HepG2 (cell line): ENCODE measurements at regions not wholly inside any gene's neighbourhood (a gene's known extent, or its start where the extent isn't known, plus 50 kb on each side); places are given as distances from the start of the nearest gene placed in this dataset.
"Not testable (repeated sequence)": the region's sequence is repeated elsewhere in the genome, so short reads cannot be mapped to it uniquely, and the experiment has no call there.

ENCODE experiments used
- ATAC-seq: fragments of 200-7000 bp; cut with Tn5 transposase; 3 replicates; pipeline ENCODE4 v1.9.1; 2020; ENCODE audit warnings: mild to moderate bottlenecking, moderate library complexity
- BruUV-seq: library from RNA; stranded (reverse); fragments of 400-500 nt; replicated peaks from 2 replicates; lab custom pipeline; 2021; lab: Mats Ljungman, UMichigan
- CTCF ChIA-PET: fragments of 300-600 bp; formaldehyde crosslinking; extraction: SDS; loops from one replicate; lab custom pipeline; 2021; ENCODE audit warnings: low total read pairs, inconsistent platforms, low intra/inter-chr PET ratio; lab: Yijun Ruan, JAX
- POLR2A ChIA-PET: fragments of 350-600 bp; sonication (Branson Sonifier 250); formaldehyde crosslinking; loops from one replicate; lab custom pipeline; 2020; ENCODE audit warnings: antibody characterized with exemption, inconsistent platforms; lab: Yijun Ruan, JAX
- DNase-seq: peaks from one replicate; pipeline ENCODE4 v3.0.0-alpha.2; 2015; ENCODE audit warnings: low spot score
- FAIRE-seq: peaks from 3 replicates; lab custom pipeline; 2011; peaks lifted over from hg19 to GRCh38; lab: Jason Lieb, UNC
- H2AFZ ChIP-seq: one replicate; pipeline ENCODE4 v1.6.1; 2011; ENCODE audit warnings: low read length, inconsistent platforms
- H3K27ac ChIP-seq: fragments of 300-600 bp; 3 replicates; pipeline ENCODE4 v1.8.0; 2011; ENCODE audit warnings: mixed run types, mild to moderate bottlenecking, mixed read lengths, low read length, inconsistent platforms; ENCODE audit not compliant: insufficient read depth; ENCODE audit errors: extremely low read length
- H3K27me3 ChIP-seq, 2 experiments: fragments of 200-600 bp in 1 of 2; 2 replicates in 1 of 2; 3 replicates in 1 of 2; pipeline versions ENCODE4 v1.6.0 to v1.8.0; 2011; ENCODE audit warnings: low read length in 2 of 2, mild to moderate bottlenecking in 2 of 2, moderate library complexity in 2 of 2, inconsistent platforms in 1 of 2; ENCODE audit not compliant: insufficient read depth in 2 of 2, control insufficient read depth in 1 of 2
- H3K36me3 ChIP-seq, 2 experiments: fragments of 200-600 bp in 1 of 2; replicated peaks in 1 of 2; 2 replicates in 1 of 2; 3 replicates in 1 of 2; pipeline versions ENCODE4 v1.5.1 to v1.8.0; 2011; ENCODE audit warnings: low read length in 2 of 2, inconsistent platforms in 1 of 2; ENCODE audit not compliant: insufficient read depth in 2 of 2, control insufficient read depth in 1 of 2
- H3K4me1 ChIP-seq: 2 replicates; pipeline ENCODE4 v1.5.1; 2012; ENCODE audit warnings: low read length, inconsistent platforms; ENCODE audit not compliant: insufficient read depth
- H3K4me2 ChIP-seq: 2 replicates; pipeline ENCODE4 v1.6.0; 2011; ENCODE audit warnings: low read depth, low read length, inconsistent platforms
- H3K4me3 ChIP-seq, 3 experiments: fragments of 200-600 bp in 1 of 3; sonication (generic), shearing (Covaris generic) in 1 of 3; replicated peaks in 1 of 3; 2 replicates each; pipeline ENCODE4 v1.5.1; 2011 to 2016; ENCODE audit warnings: low read length in 3 of 3, inconsistent platforms in 2 of 3, low read depth in 2 of 3, mild to moderate bottlenecking in 2 of 3, control low read depth in 1 of 3, mixed read lengths in 1 of 3; ENCODE audit not compliant: insufficient read depth in 1 of 3
- H3K79me2 ChIP-seq: one replicate; pipeline ENCODE4 v1.6.1; 2011; ENCODE audit warnings: low read length, inconsistent platforms; ENCODE audit not compliant: insufficient read depth
- H3K9ac ChIP-seq: 2 replicates; pipeline ENCODE4 v1.6.0; 2011; ENCODE audit warnings: mild to moderate bottlenecking, low read depth, low read length, inconsistent platforms; ENCODE audit not compliant: insufficient read depth
- H3K9me3 ChIP-seq: 2 replicates; pipeline ENCODE4 v1.5.1; 2012; ENCODE audit warnings: mild to moderate bottlenecking, low read length
- H4K20me1 ChIP-seq: 2 replicates; pipeline ENCODE4 v1.6.0; 2011; ENCODE audit warnings: inconsistent platforms, mild to moderate bottlenecking, low read length, moderate library complexity; ENCODE audit not compliant: insufficient read depth
- DMAP1 ChIP-seq: IDR thresholded peaks from 2 replicates; pipeline ENCODE4 v1.6.1; 2016
- SCMH1 ChIP-seq: sonication (generic); formaldehyde crosslinking; IDR thresholded peaks from 2 replicates; pipeline ENCODE4 v1.9.0; 2021; ENCODE audit warnings: missing genetic modification reagents, mild to moderate bottlenecking, borderline replicate concordance
- ZNF124 ChIP-seq: sonication (generic); formaldehyde crosslinking; IDR thresholded peaks from 2 replicates; pipeline ENCODE4 v1.4.0; 2020; ENCODE audit warnings: missing genetic modification reagents
- ZNF331 ChIP-seq: sonication (generic); formaldehyde crosslinking; IDR thresholded peaks from 2 replicates; pipeline ENCODE4 v1.4.0; 2020; ENCODE audit warnings: missing genetic modification reagents
- ZNF446 ChIP-seq: sonication (generic); formaldehyde crosslinking; IDR thresholded peaks from 2 replicates; pipeline ENCODE4 v1.5.0; 2020; ENCODE audit warnings: mild to moderate bottlenecking, missing genetic modification reagents
- WGBS: methylation state at CpG from one replicate; pipeline ENCODE4 v1.1.6; 2017; ENCODE audit warnings: low lambda C conversion rate; 5-methylcytosine and 5-hydroxymethylcytosine counted together
- in situ Hi-C: cut with HindIII; loops from 2 replicates; pipeline ENCODE4 v1.10.0; 2017; ENCODE audit warnings: low pct_unique_long_range_greater_than_20kb; ENCODE audit not compliant: extremely low pct_ligation_motif_present
- intact Hi-C: fragments of 100-400 bp; cut with micrococcal nuclease; formaldehyde crosslinking; loops from one replicate; pipeline ENCODE4 v1.10.0; 2022; ENCODE audit not compliant: unreplicated experiment
- TF ChIP-seq, protein P1 (sequence below): IDR thresholded peaks from 2 replicates; pipeline ENCODE4 v1.6.1; 2016; ENCODE audit warnings: control low read depth
- TF ChIP-seq, protein P2 (sequence below): sonication (generic); formaldehyde crosslinking; IDR thresholded peaks from 2 replicates; pipeline ENCODE4 v1.5.0; 2020; ENCODE audit warnings: mild to moderate bottlenecking, missing genetic modification reagents, moderate library complexity
- TF ChIP-seq, protein P3 (sequence below): sonication (generic); formaldehyde crosslinking; IDR thresholded peaks from 2 replicates; pipeline ENCODE4 v1.4.0; 2020; ENCODE audit warnings: missing genetic modification reagents, borderline replicate concordance
- TF ChIP-seq, protein P4 (sequence below): sonication (generic); formaldehyde crosslinking; IDR thresholded peaks from 2 replicates; pipeline ENCODE4 v1.5.0; 2020; ENCODE audit warnings: missing genetic modification reagents

GRCh38 chr3:117056946-117057345, 347.4 kb downstream of the TUSC7 start:
- in situ Hi-C loops, H3K9me3 ChIP-seq: not testable (repeated sequence)

DNA sequence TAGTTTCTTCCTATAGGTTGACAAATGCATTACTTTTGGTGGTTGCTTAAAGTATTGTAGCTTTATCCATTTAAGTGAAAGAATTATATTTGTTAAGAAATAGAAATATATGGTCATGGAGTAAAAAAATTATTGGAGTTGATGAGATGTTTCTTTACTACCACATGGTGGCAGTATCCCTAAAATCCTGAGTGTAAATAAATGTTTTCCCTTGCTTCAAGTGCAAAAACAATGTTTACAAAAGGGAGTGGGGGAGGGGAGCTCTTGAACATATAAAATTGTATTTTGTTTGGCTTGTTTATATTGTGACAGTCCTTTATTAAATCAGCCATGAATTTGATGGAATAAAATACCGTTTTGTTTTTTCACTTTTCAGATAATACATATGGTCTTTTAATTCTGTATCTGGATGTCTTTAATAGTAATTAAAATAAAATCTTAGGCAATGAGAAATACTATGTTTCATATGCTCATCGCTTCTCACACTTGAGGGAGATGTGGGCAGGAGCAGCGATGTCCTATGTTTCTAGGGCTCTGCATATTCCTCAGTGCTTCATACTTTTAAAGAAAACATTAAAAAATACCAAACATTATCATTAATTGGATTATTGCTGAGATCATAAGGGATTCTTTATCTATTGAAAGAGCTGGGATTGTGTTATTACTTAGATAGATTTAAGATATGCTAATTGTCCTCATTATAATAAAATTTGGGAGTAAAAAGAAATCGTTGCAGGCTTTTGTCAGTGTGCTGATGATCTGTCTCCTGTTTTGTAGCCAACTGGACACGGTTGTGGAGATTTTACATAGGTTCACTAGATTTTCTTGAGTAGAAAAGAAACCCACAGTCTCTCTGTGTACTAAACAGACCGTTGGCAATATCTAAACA, 349.7 kb downstream of the TUSC7 start:
- DNase-seq (peak; percentile 10), ATAC-seq (no peak), FAIRE-seq (no peak)
- Histone ChIP-seq H3K27ac (no peak overlapping the region), H2AFZ (no peak overlapping the region), H3K4me1 (no peaks in the 10 kb centered on the region), H3K79me2 (no peaks in the 10 kb centered on the region), H4K20me1 (no peaks in the 10 kb centered on the region), H3K36me3 (no peaks in the 10 kb centered on the region), H3K4me2 (no peak overlapping the region), H3K9me3 (no peaks in the 10 kb centered on the region), H3K27me3 (no peaks in the 10 kb centered on the region), H3K4me3 (no peak overlapping the region), H3K9ac (no peak overlapping the region)
- intact Hi-C loops, result loop anchor here (1.0 kb wide), 2 partner anchors 296 to 467 kb away; no protein-coding TSS in a partner anchor
- in situ Hi-C loops, result no loop called here
- WGBS, result under 1% methylated on average over 6 of the region's 6 CpGs
- BruUV-seq, result no TSS peak
- CTCF ChIA-PET, result interaction anchor here (1.0 to 1.3 kb wide), 3 partner anchors 297 to 467 kb away, joined by 3 to 4 read pairs (median 3); no protein-coding TSS in a partner anchor
- POLR2A ChIA-PET, result no interaction called here
- TF ChIP-seq, protein P1, sequence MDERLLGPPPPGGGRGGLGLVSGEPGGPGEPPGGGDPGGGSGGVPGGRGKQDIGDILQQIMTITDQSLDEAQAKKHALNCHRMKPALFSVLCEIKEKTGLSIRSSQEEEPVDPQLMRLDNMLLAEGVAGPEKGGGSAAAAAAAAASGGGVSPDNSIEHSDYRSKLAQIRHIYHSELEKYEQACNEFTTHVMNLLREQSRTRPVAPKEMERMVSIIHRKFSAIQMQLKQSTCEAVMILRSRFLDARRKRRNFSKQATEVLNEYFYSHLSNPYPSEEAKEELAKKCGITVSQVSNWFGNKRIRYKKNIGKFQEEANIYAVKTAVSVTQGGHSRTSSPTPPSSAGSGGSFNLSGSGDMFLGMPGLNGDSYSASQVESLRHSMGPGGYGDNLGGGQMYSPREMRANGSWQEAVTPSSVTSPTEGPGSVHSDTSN (CRISPR knock-in tag), result no peak
- TF ChIP-seq ZNF124 (CRISPR knock-in tag), result no peak
- no peak for TF ChIP-seq DMAP1 (CRISPR knock-in tag)
- no peak for TF ChIP-seq SCMH1
- no peak for TF ChIP-seq ZNF446
- no peak for TF ChIP-seq ZNF331
- TF ChIP-seq, protein P2, sequence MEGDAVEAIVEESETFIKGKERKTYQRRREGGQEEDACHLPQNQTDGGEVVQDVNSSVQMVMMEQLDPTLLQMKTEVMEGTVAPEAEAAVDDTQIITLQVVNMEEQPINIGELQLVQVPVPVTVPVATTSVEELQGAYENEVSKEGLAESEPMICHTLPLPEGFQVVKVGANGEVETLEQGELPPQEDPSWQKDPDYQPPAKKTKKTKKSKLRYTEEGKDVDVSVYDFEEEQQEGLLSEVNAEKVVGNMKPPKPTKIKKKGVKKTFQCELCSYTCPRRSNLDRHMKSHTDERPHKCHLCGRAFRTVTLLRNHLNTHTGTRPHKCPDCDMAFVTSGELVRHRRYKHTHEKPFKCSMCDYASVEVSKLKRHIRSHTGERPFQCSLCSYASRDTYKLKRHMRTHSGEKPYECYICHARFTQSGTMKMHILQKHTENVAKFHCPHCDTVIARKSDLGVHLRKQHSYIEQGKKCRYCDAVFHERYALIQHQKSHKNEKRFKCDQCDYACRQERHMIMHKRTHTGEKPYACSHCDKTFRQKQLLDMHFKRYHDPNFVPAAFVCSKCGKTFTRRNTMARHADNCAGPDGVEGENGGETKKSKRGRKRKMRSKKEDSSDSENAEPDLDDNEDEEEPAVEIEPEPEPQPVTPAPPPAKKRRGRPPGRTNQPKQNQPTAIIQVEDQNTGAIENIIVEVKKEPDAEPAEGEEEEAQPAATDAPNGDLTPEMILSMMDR (CRISPR knock-in tag), result peak; percentile 38
- TF ChIP-seq, protein P3, sequence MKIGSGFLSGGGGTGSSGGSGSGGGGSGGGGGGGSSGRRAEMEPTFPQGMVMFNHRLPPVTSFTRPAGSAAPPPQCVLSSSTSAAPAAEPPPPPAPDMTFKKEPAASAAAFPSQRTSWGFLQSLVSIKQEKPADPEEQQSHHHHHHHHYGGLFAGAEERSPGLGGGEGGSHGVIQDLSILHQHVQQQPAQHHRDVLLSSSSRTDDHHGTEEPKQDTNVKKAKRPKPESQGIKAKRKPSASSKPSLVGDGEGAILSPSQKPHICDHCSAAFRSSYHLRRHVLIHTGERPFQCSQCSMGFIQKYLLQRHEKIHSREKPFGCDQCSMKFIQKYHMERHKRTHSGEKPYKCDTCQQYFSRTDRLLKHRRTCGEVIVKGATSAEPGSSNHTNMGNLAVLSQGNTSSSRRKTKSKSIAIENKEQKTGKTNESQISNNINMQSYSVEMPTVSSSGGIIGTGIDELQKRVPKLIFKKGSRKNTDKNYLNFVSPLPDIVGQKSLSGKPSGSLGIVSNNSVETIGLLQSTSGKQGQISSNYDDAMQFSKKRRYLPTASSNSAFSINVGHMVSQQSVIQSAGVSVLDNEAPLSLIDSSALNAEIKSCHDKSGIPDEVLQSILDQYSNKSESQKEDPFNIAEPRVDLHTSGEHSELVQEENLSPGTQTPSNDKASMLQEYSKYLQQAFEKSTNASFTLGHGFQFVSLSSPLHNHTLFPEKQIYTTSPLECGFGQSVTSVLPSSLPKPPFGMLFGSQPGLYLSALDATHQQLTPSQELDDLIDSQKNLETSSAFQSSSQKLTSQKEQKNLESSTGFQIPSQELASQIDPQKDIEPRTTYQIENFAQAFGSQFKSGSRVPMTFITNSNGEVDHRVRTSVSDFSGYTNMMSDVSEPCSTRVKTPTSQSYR (CRISPR knock-in tag), result peak; percentile 59; the same call in 1 of the 2 replicates
- TF ChIP-seq, protein P4, sequence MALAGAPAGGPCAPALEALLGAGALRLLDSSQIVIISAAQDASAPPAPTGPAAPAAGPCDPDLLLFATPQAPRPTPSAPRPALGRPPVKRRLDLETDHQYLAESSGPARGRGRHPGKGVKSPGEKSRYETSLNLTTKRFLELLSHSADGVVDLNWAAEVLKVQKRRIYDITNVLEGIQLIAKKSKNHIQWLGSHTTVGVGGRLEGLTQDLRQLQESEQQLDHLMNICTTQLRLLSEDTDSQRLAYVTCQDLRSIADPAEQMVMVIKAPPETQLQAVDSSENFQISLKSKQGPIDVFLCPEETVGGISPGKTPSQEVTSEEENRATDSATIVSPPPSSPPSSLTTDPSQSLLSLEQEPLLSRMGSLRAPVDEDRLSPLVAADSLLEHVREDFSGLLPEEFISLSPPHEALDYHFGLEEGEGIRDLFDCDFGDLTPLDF, result no peak

More at GRCh38 chr3:117056946-117057345, 347.4 kb downstream of the TUSC7 start:
- WGBS, result 1% methylated on average over 5 of the region's 5 CpGs
- H3K79me2 ChIP-seq, H3K9ac ChIP-seq, FAIRE-seq, DNase-seq, intact Hi-C loops, H3K36me3 ChIP-seq, H3K4me1 ChIP-seq, H3K4me2 ChIP-seq, ATAC-seq, H4K20me1 ChIP-seq, H3K4me3 ChIP-seq, CTCF ChIA-PET, BruUV-seq, H3K27me3 ChIP-seq, H2AFZ ChIP-seq, H3K27ac ChIP-seq: not testable (repeated sequence)
- POLR2A ChIA-PET, result interaction anchor here (0.6 kb wide), 1 partner anchor 1070 kb away, joined by 3 read pairs; no protein-coding TSS in a partner anchor
